SK-N-MC (cell line): ENCODE measurements at regions not wholly inside any gene's neighbourhood (a gene's known extent, or its start where the extent isn't known, plus 50 kb on each side); places are given as distances from the start of the nearest gene placed in this dataset.
"Not testable (repeated sequence)": the region's sequence is repeated elsewhere in the genome, so short reads cannot be mapped to it uniquely, and the experiment has no call there.

ENCODE experiments used
- EZH2 ChIP-seq: fragments of 200-600 bp; sonication (generic); IDR thresholded peaks from one replicate; pipeline ENCODE4 v1.6.1; 2017; ENCODE audit warnings: antibody characterized with exemption
- POLR2AphosphoS5 ChIP-seq: IDR thresholded peaks from 2 replicates; pipeline ENCODE4 v1.6.1; 2012; ENCODE audit warnings: mild to moderate bottlenecking, low read depth, low read length, borderline replicate concordance

DNA sequence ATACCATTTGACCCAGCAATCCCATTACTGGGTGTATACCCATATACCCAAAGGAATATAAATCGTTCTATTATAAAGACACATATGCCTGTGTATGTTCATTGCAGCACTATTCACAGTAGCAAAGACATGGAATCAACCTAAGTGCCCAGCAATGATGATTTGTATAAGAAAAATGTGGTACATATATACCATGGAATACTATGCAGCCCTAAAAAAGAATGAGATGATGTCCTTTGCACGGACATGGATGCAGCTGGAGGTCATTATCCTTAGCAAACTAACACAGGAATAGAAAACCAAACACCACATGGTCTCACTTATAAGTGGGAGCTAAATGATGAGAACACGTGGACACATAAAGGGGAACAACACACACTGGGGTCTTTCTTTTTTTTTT lies 155.0 kb upstream of the CPHXL start:
- not testable (repeated sequence) for TF ChIP-seq EZH2, POLR2AphosphoS5
